GM21367 (cell line): ENCODE measurements at regions not wholly inside any gene's neighbourhood (a gene's known extent, or its start where the extent isn't known, plus 50 kb on each side); places are given as distances from the start of the nearest gene placed in this dataset.
"Not testable (repeated sequence)": the region's sequence is repeated elsewhere in the genome, so short reads cannot be mapped to it uniquely, and the experiment has no call there.

Source experiments
- ATAC-seq: cut with Tn5 transposase; IDR thresholded peaks from one replicate; pipeline ENCODE4 v1.9.1; 2021; ENCODE audit not compliant: unreplicated experiment

DNA sequence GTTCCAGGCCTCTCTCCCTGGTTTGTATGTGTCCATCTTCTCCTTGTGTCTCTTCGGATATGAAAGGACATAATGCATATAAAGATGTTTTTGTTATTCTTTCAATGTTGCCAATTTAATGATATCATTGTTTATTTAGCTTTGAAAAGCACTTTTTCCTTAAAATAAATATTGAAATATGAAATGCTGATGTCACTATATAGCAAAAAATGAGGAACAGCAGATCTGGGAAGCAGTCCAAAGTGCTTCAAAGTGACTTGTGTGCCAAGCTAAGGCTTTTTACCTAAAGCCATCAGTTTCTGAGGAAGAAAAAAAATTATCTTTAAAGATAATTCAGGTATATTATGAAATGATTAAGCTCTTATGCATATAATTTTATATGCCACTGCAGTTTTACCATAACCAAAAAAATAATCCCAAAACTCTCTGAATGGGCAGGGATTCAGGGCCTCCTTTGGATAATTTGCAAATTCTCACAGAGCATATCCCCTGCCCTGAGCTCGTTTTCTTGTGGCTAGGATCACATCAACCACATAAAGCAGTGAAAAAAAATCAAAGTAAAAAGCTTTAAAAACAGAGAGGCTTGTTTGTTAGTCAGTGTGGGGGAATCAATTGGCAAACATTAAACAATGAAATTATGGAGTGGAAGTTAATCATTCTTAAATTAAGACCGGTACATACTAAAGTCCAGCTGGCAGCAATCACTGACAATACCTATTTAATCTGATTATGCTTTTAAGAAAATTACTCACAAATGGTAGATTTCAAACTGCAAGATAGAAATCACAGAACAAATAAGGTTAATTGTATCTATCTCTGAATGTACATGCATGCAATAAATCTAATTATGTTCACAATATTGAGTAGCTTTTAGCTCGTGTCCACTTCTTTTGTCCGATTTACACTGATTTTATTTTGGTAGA, 1027.9 kb upstream of the ADGRB3 start:
- no peak for ATAC-seq

GRCh38 chr6:67594366-67594765, 1040.7 kb upstream of the ADGRB3 start:
- ATAC-seq, result no peak

DNA sequence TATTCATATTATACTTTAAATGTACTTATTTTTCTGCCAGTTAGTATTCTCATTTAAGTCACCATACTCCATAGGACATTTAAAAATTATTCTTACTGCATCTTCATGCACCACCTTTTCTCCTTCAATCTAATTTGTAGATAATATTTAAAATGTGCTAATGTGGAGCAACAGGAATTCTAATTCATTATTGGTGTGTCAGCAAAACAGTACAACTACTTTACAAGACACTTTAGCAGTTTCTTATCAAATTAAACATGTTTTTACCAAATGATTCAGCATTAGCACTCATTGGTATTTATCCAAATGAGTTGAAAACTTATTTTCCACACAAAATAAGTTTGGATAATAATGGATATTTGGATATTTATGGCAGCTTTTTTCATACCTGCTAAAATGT, 1041.8 kb upstream of the ADGRB3 start:
- ATAC-seq, result no peak

GRCh38 chr6:67591910-67592309, 1043.2 kb upstream of the ADGRB3 start:
- no peak for ATAC-seq

GRCh38 chr6:67567842-67568241, 1067.2 kb upstream of the ADGRB3 start:
- no peak for ATAC-seq

GRCh38 chr6:67563671-67564070, 1071.4 kb upstream of the ADGRB3 start:
- ATAC-seq, result no peak

DNA sequence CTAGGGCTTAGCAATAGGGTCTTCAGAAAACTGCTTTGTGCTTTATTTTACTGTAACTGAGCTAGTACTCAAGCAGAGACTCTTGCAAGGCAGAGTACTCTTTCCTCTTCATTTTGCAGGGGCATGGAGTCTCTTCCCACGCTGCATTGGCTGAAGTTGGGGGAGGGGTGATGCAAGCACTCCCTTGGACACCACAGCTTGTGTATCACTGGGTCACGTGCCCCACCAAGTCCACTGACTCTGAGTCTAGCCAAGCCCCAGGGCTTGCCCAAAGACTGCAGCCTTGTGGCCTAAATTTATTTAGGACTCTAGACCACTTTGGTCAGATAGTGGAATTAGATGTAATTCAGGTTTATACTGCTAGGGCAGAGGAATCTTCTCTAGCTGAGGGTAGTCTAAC, 1075.0 kb upstream of the ADGRB3 start:
- ATAC-seq, result no peak

- no peak for ATAC-seq
These were observed 1076.1 kb upstream of the ADGRB3 start for GRCh38 chr6:67558985-67559384.

DNA sequence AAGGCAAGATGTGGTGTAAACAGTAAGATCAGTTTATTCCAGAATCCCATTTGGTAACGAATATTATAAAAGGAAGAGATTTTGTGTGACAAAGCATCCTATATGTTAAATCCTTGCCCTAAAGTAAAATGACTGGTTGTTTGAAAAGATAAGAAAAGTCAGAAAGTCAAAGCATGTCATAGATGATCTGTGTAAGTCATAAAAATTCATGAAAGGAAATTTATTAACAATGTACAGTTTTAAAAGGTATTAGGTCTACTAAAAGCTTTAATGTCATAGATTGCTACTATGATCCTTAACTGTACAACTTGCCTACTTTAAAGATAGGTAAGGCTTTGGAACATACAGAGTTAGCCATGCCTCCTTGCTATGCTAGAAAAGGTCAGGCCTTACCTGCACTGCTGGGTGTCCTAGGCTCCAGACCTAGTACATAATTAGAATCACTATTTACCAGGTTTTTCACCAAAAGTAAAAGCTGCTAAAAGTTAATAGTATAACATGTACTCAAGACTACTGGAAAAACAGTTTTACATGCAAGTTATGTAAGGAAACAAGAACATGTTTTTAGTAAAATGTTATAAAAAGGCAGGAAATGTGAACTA, 1090.1 kb upstream of the ADGRB3 start:
- no peak for ATAC-seq

DNA sequence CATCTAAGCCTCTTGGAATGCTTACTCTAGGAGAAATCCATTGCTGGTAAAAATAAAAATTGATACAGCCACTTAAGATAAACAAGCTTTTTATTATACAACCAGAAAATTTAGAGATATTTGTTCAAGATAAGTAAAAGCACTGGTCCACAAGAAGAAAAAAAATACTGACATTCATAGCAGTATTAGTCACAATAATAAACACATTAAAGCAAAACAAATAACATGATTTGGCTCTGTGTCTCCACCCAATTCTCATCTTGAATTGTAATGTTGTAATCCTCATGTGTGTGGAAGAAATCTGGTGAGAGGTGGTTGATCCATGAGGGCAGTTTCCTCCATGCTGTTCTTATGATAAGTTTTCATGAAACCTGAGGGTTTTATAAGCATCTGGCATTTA, 1093.5 kb upstream of the ADGRB3 start:
- ATAC-seq, result no peak

DNA sequence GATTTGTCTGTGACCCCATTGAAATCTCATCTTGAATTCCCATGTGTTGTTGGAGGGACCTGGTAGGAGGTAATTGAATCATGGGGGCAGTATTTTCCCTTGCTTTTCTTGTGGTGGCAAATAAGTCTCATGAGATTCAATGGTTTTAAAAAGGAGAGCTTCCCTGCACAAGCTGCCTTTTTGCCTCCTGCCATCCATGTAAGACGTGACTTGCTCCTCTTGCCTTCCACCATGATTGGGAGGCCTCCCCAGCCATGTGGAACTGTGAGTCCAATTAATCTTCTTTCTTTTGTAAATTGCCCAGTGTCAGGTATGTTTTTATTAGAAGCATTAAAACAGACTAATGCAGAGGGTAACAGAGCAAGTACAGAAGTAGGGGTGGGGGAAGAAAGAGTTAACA, 1097.0 kb upstream of the ADGRB3 start:
- ATAC-seq, result no peak

GRCh38 chr6:67535946-67536345, 1099.1 kb upstream of the ADGRB3 start:
- no peak for ATAC-seq

DNA sequence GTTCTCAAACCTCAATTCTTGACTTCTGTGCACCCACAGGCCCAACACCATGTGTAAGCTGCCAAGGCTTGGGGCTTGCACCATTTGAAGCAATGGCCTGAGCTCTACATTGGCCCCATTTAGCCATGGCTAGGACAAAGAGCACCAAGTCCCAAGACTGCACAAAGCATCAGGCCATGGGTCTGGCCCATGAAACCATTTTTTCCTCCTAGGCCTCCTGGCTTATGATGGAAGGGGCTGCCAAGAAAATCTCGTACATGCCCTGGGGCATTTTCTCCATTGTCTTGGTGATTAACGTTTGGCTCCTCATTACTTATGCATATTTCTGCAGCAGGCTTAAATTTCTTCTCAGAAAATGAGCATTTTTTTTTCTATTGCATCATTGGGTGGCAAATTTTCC, 1128.7 kb upstream of the ADGRB3 start:
- ATAC-seq, result no peak

- no peak for ATAC-seq
These were observed 1133.3 kb upstream of the ADGRB3 start for GRCh38 chr6:67501755-67502154.

DNA sequence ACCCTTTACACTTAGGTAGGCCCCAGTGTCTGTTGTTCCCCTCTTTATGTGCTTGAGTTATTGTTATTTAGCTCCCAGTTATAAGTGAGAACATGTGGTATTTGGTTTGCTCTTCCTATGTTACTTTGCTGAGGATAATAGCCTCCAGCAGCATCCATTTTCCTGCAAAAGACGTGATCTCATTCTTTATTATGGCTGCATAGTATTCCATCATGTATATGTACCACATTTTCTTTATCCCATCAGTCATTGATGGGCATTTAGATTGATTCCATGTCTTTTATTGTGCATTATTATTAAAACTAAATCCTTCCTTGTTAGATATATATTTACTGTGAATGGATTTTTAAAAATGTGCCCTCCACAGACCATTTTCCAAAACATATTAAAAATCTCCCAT, 1137.3 kb upstream of the ADGRB3 start:
- no peak for ATAC-seq

DNA sequence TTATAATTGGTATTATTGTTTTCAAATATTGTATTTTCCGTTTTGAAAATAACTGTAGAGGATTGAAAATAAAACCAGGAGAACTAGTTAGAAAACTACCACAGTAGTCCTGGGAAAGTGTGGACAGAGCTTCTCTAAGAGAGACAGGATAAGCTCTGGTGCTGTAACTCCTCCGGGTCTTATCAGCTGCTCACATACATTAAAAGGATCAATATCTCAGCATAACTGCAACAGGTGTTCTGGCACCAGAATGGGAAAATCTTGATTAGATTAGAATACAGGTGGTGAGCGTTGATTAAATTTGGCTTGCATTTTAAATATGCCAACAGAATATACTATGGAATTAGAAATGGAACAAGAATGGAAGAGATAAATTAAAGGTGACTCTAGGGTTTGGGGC, 1138.9 kb upstream of the ADGRB3 start:
- no peak for ATAC-seq

GRCh38 chr6:67493682-67494081, 1141.4 kb upstream of the ADGRB3 start:
- no peak for ATAC-seq

GRCh38 chr6:67475700-67476099, 1159.4 kb upstream of the ADGRB3 start:
- no peak for ATAC-seq

DNA sequence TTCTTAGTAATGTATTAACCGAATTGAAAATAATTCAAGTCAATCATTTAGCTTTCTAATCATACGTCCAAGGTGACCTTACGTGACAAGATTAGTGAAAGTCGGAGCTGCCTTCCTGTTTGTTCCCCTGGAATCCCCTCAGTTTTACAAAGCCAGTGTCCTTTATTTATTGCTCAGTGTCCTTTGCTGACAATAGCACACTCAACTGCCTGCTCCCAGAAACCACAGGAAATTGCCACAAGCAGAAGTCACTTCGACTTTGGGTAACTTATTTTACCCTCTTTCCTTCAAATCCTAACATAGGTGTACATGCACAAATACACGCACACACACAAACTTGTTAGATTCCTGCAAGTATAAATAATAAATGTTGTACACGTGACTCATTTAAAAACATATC, 1167.7 kb upstream of the ADGRB3 start:
- ATAC-seq, result no peak

- ATAC-seq, result not testable (repeated sequence)
These were observed 1172.4 kb upstream of the ADGRB3 start for GRCh38 chr6:67462725-67463124.

GRCh38 chr6:67459556-67459955, 1175.5 kb upstream of the ADGRB3 start:
- ATAC-seq, result no peak

DNA sequence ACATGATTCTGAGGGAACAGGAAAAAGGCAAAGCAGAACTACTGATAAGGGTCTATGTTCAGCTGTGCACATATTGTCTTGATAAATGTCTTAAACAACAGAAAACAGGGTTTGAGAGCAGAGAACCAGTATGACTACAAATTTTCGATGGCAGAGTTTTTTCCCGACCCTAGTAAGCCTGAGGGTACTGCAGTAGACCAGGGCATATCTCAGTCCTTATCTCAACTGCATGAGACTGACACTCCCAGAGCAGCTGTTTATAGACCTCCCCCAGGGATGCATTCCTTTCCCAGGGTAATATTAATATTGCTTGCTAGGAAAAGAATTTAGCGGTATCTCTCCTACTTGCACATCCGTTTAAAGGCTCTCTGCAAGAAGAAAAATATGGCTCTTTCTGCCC, 1176.8 kb upstream of the ADGRB3 start:
- no peak for ATAC-seq

- ATAC-seq, result no peak
These were observed 1183.2 kb upstream of the ADGRB3 start for GRCh38 chr6:67451874-67452273.
